Cerebellar nuclear complex (tissue), 1 donor: ENCODE measurements at regions not wholly inside any gene's neighbourhood (a gene's known extent, or its start where the extent isn't known, plus 50 kb on each side); places are given as distances from the start of the nearest gene placed in this dataset.

ENCODE experiments used
- DNase-seq, 2 experiments: peaks; one replicate each; lab custom pipeline; 2025; lab: John Stamatoyannopoulos, UW

- DNase-seq: no peak
Measured at GRCh38 chr1:168455764-168456163, 88.0 kb downstream of the XCL2 start.

GRCh38 chr1:168454211-168454815, 89.5 kb downstream of the XCL2 start:
- no peak for DNase-seq

DNA sequence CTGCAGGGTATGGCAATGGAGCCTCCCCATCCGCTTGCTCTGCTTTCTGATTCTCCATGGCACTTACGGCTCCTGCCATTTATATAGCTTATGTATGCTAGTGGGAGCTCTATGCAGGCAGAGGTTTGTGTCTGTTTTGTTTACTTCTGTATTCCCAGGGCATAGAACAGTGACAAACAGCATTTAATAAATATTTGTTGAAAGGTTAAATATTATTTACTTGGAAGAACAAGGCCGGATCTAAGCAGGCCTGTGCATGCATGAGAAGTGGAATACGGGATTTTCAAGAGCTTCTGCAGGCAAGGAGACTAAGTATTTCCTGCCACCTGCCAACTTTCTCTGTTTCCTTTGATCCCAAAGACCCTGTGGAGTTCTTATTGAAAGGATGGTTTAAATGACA, 90.7 kb downstream of the XCL2 start:
- DNase-seq: no peak

- no peak for DNase-seq
Measured at GRCh38 chr1:168452329-168452728, 91.5 kb downstream of the XCL2 start.

- no peak for DNase-seq
Measured at GRCh38 chr1:168447871-168448270, 95.9 kb downstream of the XCL2 start.

- no peak for DNase-seq
Measured at GRCh38 chr1:168446081-168446480, 97.7 kb downstream of the XCL2 start.

DNA sequence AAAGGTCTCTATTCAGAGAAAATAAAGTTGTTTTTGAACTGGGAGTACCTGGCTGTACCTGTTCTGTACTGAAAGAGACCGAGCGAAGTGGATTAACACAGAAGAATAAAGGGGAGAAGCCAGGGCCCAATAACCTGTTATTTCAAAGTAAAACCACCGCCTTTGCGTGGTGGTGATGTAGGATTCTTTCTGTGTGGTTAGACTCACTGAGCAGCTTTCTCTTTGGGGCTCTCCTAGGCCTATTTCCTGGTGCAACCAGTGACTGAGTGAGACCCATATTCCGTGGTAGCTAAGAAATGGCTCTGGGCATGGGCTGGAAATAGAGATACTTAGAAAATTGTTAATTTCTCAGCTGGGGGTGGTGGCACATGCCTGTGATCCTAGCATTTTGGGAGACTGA, 99.9 kb downstream of the XCL2 start:
- DNase-seq: no peak

- DNase-seq: no peak
Measured at GRCh38 chr1:168443356-168443755, 100.4 kb downstream of the XCL2 start.

- no peak for DNase-seq
Measured at GRCh38 chr1:168442931-168443330, 100.9 kb downstream of the XCL2 start.

DNA sequence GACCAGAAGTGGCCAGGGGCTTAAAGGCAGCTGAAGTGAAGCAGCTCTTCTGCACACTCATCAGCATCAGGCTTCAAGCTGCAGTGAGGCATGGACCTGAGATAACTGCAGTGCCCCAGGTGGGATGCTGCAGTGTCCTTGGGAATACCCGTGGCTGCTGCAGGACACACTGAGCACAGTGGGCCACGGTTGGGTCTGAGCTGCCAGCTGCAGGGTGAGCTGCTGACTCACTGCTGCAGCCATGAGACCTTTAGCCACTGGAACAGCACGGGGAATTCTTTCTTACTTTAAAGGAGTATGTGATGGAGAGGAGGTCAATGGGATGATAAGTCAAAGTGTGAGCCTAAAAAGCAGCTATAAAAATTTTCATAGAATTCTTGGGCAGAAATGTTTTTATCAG, 102.1 kb downstream of the XCL2 start:
- DNase-seq: no peak

DNA sequence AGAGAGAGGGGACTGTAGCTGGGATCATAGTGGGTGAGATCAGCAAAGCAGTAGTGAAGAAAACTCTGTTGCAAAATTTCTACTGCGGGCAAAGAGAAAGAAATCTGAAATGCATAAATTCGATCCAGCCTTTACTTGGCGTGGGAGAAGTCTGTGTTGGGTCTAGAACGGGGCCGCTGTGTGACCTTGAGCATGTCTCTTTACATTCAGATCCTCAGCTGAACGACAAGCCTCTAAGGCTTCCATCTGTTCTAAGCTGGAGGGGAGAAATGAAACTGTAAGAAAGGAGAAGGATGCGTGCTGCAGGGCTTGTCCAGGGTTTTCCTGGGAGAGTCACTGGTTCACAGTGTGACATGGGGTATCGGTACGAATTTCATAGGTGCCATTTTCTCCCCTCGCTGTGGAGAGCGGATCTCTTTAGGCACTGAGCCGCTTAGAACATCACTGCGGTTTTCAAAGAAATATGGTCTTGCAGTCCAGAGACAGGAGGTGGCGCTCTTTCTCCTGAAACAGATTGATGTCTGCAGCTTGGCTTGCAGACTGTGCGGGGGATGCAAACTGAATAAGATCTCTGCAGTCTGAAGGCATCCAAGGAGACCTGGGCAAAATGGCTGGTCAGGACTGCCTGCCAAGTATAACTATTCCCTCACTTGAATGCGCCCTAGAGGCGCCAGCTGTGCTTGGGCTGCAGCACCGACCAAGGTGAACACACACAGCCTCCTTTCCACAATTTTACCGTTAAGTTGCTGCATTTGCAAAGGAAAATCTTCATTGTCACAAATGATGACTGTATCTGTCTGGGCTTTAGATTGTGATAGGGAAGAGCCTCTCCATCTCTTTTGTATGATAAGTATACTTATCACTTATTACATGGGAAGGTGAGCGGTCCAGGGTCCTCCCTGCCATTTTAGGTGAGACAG, 104.1 kb downstream of the XCL2 start:
- peak in 1 of 2 experiments; percentile 22 for DNase-seq

DNA sequence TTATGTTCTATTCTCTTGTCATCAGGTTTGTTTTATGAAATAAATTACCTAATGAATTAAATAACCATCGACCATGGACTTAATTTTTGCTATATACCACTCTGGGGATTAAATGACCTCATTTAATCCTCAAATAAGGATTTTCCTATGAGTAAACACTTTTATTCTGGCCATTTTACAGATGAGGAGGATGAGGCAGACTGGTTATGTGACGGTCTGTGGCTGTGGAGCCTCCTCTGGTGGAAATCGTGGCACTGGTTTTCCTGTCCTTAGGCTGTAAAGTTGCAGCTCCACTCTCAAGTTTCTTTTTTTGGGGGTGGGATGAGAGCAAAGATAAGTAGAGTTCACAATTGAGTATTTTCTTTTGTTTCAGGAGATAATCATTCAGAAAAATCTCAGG, 105.2 kb downstream of the XCL2 start:
- no peak for DNase-seq

GRCh38 chr1:168437821-168438220, 106.0 kb downstream of the XCL2 start:
- DNase-seq: no peak

- DNase-seq: no peak
Measured at GRCh38 chr1:168435439-168435838, 108.4 kb downstream of the XCL2 start.

- no peak for DNase-seq
Measured at GRCh38 chr1:168433238-168433637, 110.6 kb downstream of the XCL2 start.

DNA sequence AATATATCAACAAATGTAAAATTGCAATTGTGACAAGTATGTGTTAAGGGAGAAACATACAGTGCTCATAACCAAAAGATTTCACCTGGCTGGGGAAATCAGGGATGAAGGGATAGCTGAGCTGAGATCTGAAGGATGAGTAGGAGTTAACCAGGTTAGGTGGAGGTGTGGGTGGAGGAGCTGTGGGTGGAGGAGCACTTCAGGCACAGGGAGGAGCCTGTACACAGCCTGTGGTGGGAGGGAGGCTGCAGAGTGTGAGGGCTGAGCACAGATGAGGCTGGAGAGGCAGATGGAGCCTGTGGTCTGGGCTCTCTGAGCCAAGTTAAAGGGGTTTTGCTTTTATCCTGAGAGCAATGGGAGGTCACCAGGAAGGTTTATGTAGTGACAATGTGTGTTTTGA, 111.9 kb downstream of the XCL2 start:
- DNase-seq: no peak

GRCh38 chr1:168430321-168430720, 113.5 kb downstream of the XCL2 start:
- DNase-seq: no peak

DNA sequence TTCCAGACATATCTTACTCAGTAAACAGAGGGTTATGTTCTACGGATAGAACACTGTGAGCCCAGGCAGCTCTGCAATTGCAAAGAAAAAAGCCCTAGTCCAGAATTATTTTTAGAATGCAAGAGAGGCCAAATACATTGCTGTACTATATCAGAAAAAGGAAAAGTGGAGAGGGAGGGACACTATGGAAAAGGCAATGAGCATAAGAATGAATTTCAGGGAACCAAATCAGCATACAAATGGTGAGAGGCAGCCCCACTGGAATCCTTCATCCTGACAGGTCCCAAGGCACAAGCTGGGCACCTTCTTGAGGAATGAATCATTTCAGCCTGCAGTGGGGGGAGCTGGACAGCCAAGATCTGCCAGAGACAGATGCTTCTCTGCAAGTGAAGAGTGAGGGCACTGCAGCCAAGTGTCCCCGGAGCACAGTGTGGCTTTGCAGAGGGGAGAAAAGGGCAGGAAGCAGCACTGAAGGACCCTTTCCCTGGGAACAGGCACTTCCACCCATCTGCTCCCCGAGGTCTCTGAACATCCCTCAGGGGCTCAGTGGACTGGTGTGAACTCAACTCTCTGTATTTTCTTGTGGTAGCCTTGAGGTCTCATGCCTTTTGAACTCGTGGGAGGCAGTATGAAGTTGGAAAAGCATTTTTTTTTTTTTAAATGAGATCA, 115.6 kb downstream of the XCL2 start:
- no peak for DNase-seq

DNA sequence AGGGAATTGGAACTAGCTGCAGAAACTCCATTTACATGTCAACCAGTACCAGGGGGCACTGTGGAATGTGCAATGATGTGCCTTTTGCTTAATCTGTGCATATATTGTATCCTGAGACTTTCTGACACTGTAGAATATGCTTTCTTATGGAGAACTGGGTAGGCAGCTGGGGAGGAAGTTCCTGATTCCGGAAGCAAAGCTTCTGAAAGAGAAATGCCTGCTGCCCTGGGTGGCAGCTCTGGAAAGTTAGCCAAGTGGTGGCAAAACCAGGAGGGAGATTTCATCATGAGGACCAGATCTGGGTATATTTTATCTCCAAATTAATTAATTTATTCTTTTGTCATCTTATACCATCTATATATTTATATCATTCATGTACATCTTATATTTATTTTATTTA, 116.7 kb downstream of the XCL2 start:
- no peak for DNase-seq

DNA sequence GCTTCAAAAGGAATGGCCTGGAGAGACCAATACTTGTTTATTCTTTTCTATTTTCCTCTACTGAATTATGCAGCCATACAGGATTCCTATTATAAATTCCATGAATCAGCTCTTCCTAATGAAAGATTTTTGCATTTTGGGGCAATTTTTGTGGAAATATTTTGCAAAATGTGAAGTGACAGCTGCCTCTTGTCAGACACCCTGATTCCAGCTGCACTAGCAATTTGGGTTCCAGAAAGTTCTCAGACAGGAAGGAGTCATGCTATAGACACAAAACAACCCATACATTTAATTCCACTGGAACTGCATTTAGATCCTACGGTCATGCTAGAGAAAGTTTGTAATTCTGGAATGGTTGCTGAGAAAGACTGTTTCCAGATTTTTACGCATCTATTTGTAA, 119.5 kb downstream of the XCL2 start:
- no peak for DNase-seq

GRCh38 chr1:168422203-168422847, 121.5 kb downstream of the XCL2 start:
- no peak for DNase-seq

DNA sequence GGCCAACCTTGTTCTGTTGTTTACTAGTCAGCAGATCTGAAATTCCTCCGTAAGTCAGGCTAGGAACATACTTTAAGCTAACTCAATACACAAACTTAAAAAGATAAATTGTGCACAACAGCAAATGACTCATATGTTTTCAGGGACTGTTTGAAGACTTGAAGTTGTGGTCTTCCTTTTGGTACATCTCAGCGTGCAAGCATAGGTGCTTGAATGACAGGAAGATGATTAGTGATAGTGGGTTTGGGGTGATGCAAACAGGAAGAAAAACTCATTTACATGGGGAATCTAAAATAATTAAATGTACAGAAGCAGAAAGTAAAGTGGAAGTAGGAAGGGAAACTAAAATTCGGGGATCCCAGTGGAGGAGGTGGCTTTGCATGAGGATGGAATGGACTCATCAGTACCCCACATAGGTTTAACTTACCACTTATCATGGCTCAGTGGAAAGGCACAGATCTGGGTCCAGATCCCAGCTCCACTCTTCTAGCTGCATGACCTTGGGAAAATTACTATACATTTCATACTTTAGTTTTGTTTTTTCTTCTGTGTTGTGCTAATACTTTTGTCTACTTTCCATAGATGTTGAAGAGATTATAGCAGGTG, 122.3 kb downstream of the XCL2 start:
- DNase-seq: no peak
